ENCODE measurements at regions not wholly inside any gene's neighbourhood (a gene's known extent, or its start where the extent isn't known, plus 50 kb on each side); places are given as distances from the start of the nearest gene placed in this dataset.

DNA sequence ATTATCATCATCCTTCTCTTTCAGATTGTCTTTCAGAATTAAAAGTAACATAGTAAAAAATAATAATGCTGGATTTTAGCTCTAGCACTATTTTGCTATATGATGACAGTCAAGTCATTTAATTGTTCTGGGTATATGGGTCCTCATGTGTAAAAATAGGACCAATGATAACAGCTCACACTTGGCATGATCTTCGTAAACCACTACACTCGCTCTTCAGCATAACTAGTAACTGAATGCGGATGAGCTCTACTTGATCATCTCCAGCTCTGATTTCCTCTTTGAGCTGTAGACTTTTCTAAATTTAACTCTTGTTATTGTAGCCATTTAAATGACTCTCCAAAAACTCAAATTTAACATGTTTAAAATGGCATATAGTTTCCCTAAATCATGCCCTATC lies 831.8 kb upstream of the HS3ST1 start:
- DNase-seq, result no peak

DNA sequence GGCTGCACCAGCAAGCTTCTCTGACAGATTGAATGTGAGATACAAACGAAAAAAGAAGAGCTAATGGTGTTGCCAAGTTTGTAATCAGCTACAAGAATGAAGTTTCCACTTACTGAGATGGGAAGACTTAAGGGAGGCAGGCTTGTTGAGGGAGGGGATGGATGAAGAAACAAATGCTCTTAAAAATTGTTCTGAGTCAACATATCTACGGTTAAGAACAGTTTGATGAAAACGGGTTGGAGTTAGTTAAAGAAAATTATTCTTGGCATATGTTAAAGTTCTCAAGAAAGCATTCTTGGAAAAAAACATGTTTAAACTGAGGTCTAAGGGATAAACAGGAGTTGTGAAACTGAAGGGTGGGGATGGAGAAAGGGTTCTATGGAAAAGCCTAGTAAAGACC lies 816.3 kb upstream of the HS3ST1 start:
- no peak for DNase-seq

DNA sequence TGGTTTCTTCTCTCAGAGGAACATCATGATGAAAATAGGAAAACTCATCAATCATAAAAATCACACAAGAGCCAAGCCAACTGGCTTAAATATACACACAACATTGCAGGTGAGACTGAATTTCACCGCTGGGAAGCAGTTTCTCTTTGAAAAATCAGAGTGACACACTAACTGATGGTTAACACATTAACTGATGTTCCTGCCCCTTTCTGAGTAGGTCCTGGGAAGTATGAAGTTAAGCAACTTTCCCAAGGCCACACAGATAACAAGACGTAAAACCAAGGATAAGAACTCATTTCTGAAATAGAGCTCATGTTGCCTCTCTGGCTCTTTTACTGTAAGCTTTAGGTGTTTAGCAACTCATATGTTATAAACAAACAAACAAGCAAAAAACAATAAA lies 813.7 kb upstream of the HS3ST1 start:
- no peak for DNase-seq

DNA sequence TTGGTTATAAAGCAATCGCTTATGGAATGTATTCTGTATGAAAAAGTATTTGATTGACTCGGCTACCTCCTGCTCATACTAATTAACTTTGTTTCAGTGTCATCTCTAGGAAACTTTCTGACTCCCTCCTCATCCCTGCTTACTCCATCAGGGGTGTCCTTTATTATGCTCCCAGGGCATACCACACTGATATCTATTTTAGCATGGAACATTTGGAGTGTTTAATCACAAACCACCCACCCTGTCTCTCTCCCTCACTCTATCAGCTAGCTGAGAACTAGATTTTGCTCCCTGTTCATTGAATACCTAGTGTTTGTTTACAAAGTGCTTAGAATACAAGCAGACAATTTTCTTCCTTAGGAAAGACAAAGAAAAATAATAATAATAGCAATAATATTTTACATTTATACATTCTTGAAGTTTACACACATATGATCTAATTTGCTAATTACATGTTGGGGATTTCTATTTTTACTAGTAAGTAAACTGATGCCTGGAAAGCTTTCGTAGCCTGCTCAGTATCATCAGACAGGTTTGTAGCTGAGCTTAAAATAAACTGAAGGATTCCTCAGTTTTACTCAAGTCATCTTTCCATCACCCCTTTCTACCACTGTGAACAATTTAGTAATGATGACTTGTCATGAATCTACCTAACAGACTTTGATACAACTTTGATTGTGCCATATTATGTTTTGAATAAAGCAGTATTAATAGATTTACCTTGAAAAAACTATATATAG lies 811.4 kb upstream of the HS3ST1 start:
- no peak for DNase-seq

DNA sequence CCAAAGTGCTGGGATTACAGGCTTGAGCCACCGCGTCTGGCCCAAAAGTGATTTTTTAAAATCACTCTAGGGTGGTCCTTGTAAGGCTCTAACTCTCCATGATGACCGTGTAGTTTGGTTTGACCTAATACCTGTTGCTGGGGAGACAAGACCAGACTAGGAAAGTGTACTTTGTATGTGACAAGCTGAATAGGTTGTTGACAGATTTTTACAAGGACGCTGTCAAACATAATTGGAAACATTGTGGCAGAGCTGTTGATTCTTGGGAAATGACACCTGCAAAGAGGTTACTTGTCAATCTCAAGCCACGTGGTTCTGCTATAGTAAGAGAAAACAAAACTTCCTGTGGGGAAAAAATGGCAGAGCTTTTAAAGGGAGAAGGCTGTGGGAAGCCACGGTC lies 802.4 kb upstream of the HS3ST1 start:
- no peak for DNase-seq

DNA sequence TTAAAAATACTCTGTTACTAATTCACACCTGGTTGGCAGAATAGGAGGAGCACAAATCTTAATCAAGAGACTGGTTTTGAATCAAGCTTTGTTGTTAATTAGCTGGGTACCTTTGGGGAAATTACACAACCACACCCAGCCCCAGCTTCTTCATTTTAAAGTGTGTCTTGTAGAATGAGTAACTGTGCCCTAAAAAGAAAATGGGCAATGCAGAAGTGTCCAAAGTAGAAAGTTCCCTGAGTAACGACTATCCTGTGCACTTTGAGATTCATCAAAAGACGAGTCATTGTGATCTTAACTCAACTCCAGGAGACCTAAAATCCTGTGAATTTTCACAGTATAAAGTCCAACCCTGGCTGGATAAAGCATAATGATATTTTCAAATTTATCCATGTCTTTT lies 792.3 kb upstream of the HS3ST1 start:
- no peak for DNase-seq

DNA sequence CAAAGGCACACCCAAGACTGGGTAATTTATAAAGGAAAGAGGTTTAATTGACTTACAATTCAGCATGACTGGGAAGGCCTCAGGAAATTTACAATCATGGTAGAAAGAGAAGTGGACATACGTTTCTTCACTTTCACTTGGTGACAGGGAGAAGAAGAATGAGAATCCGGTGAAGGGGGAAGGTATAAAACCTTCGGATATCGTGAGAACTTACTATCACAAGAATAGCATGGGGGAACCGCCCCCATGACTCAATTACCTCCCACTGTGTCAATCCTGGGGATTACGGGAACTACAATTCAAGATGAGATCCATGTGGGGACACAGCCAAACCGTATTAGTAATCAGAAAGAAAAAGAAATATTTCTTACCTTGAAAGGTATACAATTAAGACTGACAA lies 782.9 kb upstream of the HS3ST1 start:
- no peak for DNase-seq

DNA sequence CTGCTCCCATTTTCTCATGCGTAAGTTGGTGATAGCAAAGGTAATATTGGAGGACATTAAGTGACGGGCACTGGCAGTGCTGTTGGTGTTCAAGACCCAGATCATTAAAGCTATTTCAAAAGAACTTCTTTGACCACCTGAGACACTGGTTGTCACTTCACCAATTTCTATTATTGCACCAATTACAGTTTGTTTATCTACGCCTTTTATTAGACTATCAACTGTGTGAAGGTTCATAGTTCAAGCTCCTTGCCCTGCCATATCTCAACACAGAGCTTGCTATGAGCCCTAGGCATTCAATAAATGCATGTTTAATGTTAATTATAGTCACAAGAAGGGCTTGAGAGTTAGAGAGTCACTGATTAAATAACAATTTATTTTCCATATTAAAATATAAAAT lies 778.7 kb upstream of the HS3ST1 start:
- DNase-seq, result no peak

DNA sequence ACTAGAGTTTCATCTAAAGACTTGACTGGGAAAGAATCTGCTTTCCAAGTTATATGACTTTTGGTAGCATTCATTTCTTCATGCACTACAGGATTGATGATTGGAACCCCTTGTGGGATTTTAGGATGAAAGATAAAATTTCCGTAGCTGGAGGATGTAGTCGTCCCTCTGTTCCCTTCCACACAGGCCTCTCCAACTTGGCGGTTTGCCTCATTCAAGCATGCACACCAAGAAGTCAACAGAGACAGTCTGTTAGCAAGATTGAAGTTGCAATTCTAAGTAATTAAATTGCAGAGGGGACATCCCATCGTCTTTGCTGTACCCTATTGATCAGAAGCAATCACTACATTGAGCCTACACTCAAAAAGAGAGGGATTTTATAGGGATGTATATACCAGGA lies 777.4 kb upstream of the HS3ST1 start:
- no peak for DNase-seq

DNA sequence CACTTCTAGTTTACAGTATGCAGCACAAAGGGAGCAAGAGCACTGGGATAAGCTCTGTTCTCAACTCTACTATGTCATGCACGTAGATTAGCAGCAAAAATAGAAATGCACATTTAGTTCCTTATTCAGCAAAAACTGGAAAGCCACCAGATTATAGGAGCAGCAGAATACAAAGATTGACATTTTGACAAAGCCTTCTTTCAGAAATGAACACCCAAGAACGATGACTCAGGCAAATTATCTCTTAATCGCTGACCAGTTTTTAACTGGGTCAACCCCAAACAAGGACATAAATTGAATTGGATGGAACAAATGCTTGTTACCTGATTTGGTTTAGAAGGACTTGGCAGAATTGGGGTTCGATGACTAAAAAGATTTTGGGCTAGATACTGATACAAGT lies 775.3 kb upstream of the HS3ST1 start:
- no peak for DNase-seq

DNA sequence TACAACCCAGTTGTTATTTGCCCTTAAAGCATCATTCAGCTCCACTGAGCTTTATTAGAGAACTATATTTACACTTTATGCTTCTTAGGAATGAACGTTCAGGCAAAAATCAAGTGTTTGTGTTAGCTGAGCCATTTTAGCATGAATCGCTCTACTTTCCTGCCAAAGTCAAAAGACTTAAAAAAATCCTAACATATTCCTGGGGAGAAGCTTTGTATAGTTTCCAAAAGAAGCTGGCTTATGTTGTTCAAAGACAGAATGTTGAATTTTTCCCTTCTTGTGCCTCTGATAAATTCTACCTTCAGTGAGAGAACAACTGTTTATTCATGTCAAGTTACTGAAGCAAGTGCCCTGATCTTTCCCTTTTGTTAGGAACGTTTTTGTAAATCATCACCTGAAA lies 771.5 kb upstream of the HS3ST1 start:
- DNase-seq, result no peak

DNA sequence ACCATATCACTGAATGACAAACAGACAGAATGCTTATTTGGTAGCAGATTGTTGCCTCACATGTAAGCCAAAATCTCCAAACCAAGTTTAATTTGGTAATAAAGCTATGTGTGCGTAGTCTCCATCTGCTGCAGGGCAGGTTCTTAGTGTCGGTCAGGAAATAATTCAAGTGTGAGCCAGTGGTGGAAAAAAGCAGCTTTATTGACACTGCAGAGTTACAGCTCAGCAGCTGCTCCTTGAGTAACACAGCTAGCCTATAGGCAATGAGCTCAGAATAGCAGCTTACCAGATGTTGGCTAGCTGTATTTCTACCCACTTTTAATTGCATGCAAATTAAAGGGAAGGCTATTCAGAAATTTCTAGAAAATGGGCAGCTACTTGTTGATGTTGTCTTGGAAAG lies 757.8 kb upstream of the HS3ST1 start:
- DNase-seq, result no peak

DNA sequence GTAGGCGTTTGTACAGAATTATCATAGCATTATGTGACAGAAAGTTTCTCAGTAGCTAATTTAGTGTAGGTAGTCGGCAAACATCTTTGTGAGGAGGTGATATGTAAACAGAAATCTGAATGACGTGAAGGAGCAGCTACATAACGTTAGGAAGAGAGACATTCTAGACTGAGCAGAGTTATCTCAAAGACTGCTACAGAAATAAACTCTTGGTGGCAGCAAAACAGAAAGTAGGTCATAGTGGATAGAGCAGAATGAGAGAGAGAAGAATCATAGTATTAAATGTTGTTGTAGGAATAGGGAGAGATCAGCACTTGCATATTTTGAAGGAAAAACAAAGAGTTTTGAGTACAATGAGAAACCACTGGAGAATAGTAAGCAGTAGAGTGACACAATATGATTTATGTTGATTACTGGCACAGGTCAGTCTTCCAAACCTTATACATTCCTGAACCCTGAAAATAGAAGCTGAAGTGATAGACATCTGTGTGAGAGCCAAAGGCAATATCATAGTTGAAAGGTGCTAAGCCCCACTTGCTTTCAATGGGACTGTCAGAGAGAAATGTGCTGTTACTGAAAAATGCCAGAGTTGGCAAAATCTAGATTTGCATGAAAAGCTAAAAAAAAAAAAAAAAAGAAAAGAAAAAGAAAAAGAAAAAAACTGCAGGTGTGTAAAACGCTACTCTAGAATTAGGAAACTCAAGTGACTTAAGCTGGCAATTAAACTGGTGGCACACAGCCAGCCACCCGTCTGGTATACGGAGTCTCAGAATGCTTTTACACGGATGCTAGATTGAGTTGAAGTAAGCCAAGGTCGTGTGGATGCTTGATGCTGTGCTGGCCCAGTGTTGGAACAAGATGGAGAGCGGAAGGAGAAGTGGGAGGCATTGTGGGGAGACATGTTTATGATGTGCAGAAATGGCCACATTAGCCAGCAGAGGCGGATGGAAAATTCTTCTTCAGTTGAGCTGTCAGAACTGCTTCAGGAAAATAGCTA lies 750.2 kb upstream of the HS3ST1 start:
- DNase-seq, result no peak

DNA sequence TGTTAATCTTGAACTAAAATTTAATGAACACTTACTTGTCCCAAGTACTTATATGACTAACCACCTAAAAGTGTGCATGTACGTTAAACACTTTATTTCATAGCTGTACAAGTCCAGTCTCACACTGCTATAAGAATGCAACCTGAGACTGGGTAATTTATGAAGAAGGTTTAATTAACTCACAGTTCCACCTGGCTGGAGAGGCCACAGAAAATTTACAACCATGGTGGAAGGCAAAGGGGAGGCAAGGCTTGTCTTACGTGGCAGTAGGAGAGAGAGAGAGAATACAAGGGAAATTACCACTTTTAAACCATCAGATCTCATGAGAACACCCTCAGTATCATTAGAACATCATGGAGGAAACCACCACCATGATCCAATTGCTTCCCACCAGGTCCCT lies 748.7 kb upstream of the HS3ST1 start:
- DNase-seq, result no peak

DNA sequence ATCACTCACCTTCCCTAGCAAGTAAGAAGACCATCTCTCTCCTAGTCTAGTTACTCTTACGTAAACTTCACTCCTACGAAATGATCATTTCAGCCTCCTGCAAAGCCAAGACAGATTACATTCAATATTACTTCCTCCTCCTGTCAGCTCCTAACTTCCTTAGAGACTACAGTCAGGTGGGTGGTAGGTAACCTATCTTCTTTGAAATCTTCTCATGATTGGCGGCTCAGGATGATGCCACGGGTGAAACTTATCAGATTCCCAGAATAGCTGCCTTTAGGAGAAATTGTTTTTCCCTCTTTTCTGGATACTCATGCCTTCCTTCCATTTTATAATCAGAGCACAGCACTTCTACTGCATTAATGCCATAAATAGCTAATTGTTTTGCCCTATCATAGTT lies 744.8 kb upstream of the HS3ST1 start:
- DNase-seq, result no peak

DNA sequence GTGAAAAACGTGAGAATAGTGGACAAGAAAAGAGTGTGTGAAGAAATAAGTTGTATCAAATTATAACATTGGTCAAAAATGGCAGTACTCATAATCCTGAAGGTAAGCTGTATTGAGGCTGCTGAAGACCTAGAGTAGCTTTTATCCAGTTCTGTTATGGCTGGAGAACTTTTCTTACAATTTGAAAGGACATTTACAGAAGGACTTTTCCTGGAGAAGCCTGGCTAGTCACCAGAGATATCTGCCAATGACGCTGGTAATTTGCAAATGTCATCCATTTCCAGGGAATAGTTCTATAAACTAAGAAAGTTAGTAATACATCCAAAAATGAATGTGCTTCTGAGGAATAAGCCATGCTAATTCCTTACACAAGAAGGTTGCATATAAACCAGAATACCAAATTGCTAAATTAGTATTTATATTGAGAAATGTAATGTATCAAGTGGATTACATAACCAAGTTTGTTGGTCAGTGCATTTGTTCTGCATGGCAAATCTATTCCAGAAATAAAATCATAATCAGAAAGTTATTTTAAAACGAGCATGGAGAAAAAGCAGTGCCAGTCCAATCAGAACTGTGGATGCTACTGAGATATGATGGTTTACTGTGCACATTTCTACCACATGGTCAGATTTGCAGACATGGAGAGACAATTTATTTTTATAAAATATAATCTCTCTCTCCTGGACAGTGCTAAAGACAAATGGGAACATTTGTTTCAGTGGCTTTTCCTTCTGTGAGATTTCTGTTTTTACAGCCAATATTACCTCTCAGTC lies 743.7 kb upstream of the HS3ST1 start:
- DNase-seq, result no peak

DNA sequence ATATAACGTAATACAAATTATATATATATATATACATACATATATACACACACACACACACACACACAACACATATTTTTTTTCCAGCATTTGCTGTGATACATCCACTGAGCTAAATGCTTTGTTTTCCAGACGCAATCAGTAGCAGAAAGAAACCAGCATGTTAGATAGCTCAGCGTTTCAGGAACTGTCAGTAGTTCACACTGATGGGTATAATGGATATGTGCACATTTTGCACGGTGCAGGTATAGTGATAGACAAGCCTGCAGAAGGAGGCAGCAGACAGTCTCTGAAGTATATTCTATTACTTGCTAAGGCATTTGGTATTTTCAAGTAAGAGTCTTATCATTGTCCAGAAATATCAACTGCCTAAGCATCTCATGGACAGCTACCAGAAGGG lies 741.6 kb upstream of the HS3ST1 start:
- DNase-seq, result no peak

DNA sequence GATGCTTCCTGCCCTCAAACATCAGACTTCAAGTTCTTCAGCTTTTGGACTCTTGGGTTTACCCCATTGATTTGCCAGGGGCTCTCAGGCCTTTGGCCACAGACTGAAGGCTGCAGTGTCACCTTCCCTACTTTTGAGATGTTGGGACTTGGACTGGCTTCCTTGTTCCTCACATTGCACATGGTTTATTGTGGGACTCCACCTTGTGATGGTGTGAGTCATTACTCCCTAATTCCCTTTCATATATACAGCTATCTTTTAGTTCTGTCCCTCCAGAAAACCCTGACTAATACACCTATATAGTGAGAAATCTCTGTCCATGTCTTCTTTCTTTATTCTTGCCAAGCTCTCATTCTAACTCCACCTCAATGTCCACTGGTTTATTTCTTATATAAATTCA lies 736.9 kb upstream of the HS3ST1 start:
- no peak for DNase-seq

DNA sequence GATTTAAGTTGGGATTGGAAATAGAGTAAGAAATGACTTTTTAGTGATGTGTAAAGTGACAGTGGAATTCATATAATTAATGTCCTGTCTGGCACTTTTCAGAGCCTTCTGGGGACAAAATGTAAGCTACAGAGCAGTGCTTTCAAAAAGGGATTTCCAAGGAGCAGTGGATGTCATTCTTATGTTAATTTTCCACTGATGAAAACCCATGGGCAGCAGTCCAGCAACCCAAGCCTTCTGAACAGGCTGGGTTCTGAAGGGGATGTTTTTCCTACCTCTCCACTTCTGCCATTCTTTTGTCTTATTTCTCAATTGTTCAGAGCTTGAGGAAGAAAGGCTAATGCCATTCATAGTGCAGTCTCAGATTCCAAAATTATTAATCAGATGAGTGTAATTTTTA lies 717.6 kb upstream of the HS3ST1 start:
- no peak for DNase-seq

DNA sequence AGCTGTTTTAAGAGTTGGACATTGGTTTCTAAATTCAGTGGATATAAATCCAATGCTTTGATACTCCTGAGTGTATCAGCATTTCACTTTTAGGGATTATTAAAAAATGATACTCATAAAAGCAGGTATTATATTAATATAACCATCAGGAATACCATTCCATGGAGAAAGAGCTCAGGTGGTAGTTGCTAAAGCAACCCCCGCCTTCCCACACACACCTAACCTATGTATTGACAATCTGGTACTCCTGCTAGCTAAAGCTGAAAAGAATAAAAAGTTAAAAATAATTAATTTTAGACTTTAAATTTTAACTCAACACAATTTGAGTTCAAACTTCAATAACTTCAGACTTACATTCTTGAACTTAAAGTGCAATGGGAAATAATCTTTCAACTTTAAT lies 717.1 kb upstream of the HS3ST1 start:
- no peak for DNase-seq

DNA sequence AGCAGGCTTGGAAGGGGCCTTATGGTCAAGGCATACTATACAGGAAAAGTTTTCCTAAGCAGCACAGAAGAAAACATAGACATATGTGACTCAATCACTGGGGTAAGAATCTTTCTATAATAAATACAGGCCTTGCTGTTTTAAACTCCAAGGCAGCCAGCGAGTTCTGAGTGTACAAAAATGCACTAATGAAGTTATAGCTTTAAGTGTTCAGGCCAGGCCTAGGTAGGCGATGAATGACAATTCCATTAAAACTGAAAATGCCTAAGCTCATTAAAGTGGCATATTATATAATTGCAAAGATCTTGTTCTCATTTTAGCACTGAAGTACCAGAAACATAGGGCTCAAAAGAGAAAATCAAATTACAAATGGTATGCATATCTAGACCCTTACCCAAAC lies 716.4 kb upstream of the HS3ST1 start:
- DNase-seq, result no peak

DNA sequence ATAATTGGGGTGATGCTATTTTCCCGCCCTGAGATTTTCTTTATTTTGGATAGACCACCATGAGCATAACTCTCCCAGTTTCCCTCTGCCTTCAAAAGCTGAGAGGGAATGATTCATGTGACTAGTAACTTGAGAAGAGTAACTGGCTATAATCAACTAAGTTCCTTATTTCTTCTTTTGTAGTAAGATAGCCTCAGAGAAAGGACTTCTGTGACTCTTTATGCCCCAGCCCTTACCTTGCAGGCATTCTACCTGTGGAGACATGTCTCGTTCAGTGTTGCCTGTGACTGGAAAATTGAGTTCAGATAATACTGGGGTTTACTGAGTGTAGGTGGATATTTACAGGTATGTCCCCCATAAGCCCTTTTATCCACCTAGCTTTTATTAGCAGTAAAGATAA lies 715.4 kb upstream of the HS3ST1 start:
- DNase-seq, result no peak

DNA sequence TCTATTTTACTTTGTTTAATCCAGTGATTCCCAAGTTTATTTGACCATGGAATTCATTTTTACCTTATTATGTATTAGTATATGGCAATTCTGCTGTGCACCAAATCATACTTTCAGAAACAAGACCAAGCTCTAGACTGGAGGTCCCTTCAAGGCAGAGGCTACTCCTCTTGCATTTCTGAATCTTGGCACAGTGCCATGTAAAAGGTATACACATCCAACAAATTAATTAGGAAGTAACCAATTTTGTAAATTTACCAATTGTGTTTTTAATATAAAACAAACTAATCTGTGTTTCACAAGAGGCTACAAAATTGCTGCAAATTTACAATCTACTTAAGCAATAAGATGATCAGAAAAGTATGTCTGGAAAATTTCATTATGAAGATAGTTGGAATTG lies 712.2 kb upstream of the HS3ST1 start:
- no peak for DNase-seq

DNA sequence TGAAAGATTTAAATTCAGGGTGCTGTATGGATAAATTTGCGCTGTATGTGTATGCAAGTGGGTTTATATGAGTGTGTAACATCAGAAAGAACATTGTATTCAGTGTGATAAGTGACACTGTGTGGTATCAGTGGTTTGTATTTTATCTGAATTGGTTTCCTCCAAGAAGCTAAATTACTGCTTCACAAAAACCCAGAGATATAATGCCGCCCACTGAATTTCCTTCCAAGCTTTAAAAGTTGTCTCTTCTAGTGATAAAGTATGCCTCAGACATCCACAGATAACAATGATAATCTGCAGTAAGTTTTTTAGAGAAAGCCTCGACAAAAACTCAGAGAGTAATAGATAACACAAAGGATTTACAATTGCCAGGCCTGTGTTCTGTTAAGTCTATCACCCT lies 710.6 kb upstream of the HS3ST1 start:
- no peak for DNase-seq
